Testis (tissue), 2 donors: ENCODE measurements at regions not wholly inside any gene's neighbourhood (a gene's known extent, or its start where the extent isn't known, plus 50 kb on each side); places are given as distances from the start of the nearest gene placed in this dataset.

ENCODE experiments used
- DNase-seq: peaks from one replicate; pipeline ENCODE4 v3.0.0-alpha.2; 2019
- H3K27ac ChIP-seq, 2 donors: fragments of 200-600 bp; sonication (generic); one replicate each; pipeline ENCODE4 v1.5.1; 2019
- H3K27me3 ChIP-seq: fragments of 200-600 bp; sonication (generic); one replicate; pipeline ENCODE4 v1.5.1; 2019
- H3K36me3 ChIP-seq: fragments of 200-600 bp; sonication (generic); one replicate; pipeline ENCODE4 v1.5.1; 2017; ENCODE audit warnings: low read depth; ENCODE audit errors: missing control alignments
- H3K4me1 ChIP-seq: fragments of 200-600 bp; sonication (generic); one replicate; pipeline ENCODE4 v1.5.1; 2019
- H3K4me3 ChIP-seq, 2 donors: fragments of 200-600 bp; sonication (generic); one replicate each; pipeline ENCODE4 v1.5.1; 2017 to 2019
- H3K9me3 ChIP-seq: fragments of 200-600 bp; sonication (generic); one replicate; pipeline ENCODE4 v1.5.1; 2017
- POLR2A ChIP-seq: fragments of 450-650 bp; IDR thresholded peaks from one replicate; pipeline ENCODE4 v1.6.1; 2017; ENCODE audit warnings: antibody characterized with exemption, mild to moderate bottlenecking, moderate library complexity
- WGBS, 2 donors: methylation state at CpG; one replicate each; pipeline ENCODE4 v1.1.5; 2018; 5-methylcytosine and 5-hydroxymethylcytosine counted together
- intact Hi-C: fragments of 100-400 bp; cut with DNase I; formaldehyde crosslinking; loops from one replicate; pipeline ENCODE4 v1.15.1; 2023; ENCODE audit warnings: low total_unique reads
- TF ChIP-seq, protein P1 (sequence below), 3 experiments: fragments of 450-650 bp in 2 of 3; fragments of 200-600 bp in 1 of 3; sonication (generic) in 1 of 3; IDR thresholded peaks; one replicate each; pipeline ENCODE4 v1.5.1; 2016 to 2019; ENCODE audit warnings: antibody characterized with exemption in 3 of 3, mild to moderate bottlenecking in 2 of 3, moderate library complexity in 1 of 3

- no peak for DNase-seq
- TF ChIP-seq, protein P1, sequence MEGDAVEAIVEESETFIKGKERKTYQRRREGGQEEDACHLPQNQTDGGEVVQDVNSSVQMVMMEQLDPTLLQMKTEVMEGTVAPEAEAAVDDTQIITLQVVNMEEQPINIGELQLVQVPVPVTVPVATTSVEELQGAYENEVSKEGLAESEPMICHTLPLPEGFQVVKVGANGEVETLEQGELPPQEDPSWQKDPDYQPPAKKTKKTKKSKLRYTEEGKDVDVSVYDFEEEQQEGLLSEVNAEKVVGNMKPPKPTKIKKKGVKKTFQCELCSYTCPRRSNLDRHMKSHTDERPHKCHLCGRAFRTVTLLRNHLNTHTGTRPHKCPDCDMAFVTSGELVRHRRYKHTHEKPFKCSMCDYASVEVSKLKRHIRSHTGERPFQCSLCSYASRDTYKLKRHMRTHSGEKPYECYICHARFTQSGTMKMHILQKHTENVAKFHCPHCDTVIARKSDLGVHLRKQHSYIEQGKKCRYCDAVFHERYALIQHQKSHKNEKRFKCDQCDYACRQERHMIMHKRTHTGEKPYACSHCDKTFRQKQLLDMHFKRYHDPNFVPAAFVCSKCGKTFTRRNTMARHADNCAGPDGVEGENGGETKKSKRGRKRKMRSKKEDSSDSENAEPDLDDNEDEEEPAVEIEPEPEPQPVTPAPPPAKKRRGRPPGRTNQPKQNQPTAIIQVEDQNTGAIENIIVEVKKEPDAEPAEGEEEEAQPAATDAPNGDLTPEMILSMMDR (IDR thresholded peaks at IDR 0.05), result no peak
- TF ChIP-seq POLR2A, result no peak
Observed at GRCh38 chr4:23290656-23291055, 597.9 kb downstream of the GBA3 start.

DNA sequence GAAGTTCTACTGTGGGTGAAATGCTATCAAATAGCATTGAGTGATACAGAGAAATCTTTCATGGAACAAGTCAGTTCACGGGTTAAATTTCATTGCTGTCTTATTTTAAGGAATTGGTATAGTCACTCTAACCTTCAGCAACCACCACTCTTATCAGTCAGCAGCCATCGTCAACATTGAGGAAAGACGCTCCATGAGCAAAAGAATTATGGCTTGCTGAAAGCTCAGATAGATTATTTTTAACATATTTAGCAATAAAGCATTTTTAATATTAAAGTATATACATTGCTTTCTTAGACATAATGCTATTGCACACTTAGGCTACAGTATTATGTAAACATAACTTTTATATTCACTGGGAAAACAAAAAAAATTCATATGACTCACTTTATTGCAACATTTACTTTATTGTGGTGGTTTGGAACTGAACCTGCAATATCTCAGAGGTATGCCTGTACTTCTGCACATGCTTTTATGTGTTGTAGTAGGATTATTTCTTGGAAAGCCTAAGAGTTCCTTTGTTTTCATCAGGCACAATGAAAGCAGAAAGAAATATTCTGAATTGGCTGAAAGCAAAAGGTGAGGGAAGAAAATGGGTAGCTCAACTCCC lies 586.7 kb downstream of the GBA3 start:
- 35 to 52% methylated on average over 3 of the region's 3 CpGs for WGBS, 2 donors
- Histone ChIP-seq H3K27ac (no peak overlapping the region), H3K4me1 (no peaks in the 10 kb centered on the region), H3K9me3 (no peaks in the 10 kb centered on the region), H3K4me3 (no peak overlapping the region), H3K27me3 (no peaks in the 10 kb centered on the region), H3K36me3 (no peaks in the 10 kb centered on the region)
- intact Hi-C loops, result no loop called here
- TF ChIP-seq POLR2A, result no peak
- TF ChIP-seq, protein P1 (IDR thresholded peaks at IDR 0.05), result no peak
- no peak for DNase-seq

More at GRCh38 chr4:23290656-23291055, 597.9 kb downstream of the GBA3 start:
- Histone ChIP-seq H3K27me3 (no peaks in the 10 kb centered on the region), H3K27ac (no peak overlapping the region), H3K4me1 (no peaks in the 10 kb centered on the region), H3K9me3 (no peaks in the 10 kb centered on the region), H3K36me3 (no peaks in the 10 kb centered on the region), H3K4me3 (no peak overlapping the region)
- 83 to 88% methylated on average over 3 of the region's 3 CpGs for WGBS, 2 donors
- intact Hi-C loops, result no loop called here

DNA sequence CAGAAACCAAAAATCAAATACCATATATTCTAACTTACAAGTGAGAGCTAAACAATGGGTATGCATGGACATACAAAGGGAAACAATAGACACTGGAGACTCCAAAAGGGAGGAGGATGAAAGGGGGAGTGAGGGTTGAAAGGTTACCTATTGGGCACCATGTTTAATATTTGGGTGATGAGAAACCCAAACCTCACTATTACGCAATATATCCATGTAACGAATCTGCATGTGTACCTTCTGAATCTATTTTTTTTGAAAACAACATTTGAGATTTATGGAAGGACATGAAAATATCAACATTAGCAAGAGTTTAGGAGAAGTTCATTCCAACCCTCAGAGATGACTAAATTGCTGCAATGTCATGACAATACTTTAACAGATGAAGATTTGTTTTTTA lies 586.1 kb downstream of the GBA3 start:
- no peak for TF ChIP-seq POLR2A
- TF ChIP-seq, protein P1 (IDR thresholded peaks at IDR 0.05), result no peak
- DNase-seq, result no peak
- Histone ChIP-seq H3K9me3 (no peaks in the 10 kb centered on the region), H3K4me3 (no peak overlapping the region), H3K36me3 (no peaks in the 10 kb centered on the region), H3K4me1 (no peaks in the 10 kb centered on the region), H3K27ac (no peak overlapping the region), H3K27me3 (no peaks in the 10 kb centered on the region)
- intact Hi-C loops, result no loop called here
- 78 to 84% methylated on average over 2 of the region's 2 CpGs for WGBS, 2 donors

GRCh38 chr4:23276076-23276475 lies 583.3 kb downstream of the GBA3 start:
- intact Hi-C loops, result no loop called here
- DNase-seq, result no peak
- no peaks in the 10 kb centered on the region for H3K9me3 ChIP-seq
- H3K27ac ChIP-seq, result no peak overlapping the region
- 61 to 72% methylated on average over 3 of the region's 3 CpGs for WGBS, 2 donors
- no peaks in the 10 kb centered on the region for H3K4me1 ChIP-seq
- no peaks in the 10 kb centered on the region for H3K27me3 ChIP-seq
- H3K4me3 ChIP-seq, result no peak overlapping the region
- TF ChIP-seq POLR2A, result no peak
- TF ChIP-seq, protein P1 (IDR thresholded peaks at IDR 0.05), result no peak
- no peaks in the 10 kb centered on the region for H3K36me3 ChIP-seq

GRCh38 chr4:23269566-23269965 lies 576.8 kb downstream of the GBA3 start:
- intact Hi-C loops, result no loop called here
- no peaks in the 10 kb centered on the region for H3K9me3 ChIP-seq

More at GRCh38 chr4:23269566-23269965, 576.8 kb downstream of the GBA3 start:
- Histone ChIP-seq H3K27me3 (no peaks in the 10 kb centered on the region), H3K4me3 (no peak overlapping the region), H3K4me1 (no peaks in the 10 kb centered on the region), H3K27ac (no peak overlapping the region), H3K36me3 (no peaks in the 10 kb centered on the region)
- WGBS, 2 donors, result 46 to 48% methylated on average over 1 of the region's 1 CpG
- TF ChIP-seq, protein P1 (IDR thresholded peaks at IDR 0.05), result no peak
- no peak for TF ChIP-seq POLR2A
- DNase-seq, result no peak
